ENCODE measurements at regions not wholly inside any gene's neighbourhood (a gene's known extent, or its start where the extent isn't known, plus 50 kb on each side); places are given as distances from the start of the nearest gene placed in this dataset.

DNA sequence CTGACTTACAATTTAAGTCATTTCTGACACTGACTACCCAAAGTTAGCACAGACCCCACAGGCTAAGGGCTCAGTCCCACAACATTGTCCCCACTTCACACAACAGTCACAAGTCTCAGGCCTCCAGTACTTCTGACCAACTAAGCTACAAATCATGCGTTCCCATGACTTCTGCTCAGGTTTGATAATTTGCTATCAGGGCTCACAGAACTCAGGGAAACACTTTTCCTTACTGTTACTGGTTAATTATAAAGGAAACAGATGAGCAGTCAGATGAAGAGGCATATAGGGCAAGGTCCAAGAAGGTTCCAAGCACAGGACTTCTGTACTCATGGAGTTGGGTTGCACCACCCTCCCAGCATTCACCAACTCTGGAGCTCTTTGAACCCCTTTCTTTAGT, 151.2 kb upstream of the TNR start:
- Mint-ChIP-seq H3K4me1 (no peaks in the 10 kb centered on the region), H3K36me3 (peaks cover 10% of the 10 kb centered on the region), H3K9me3 (peaks cover 4% of the 10 kb centered on the region), H3K4me3 (no peak overlapping the region), H3K27me3 (ENCODE audit: low read depth) (no peaks in the 10 kb centered on the region), H3K27ac (no peak overlapping the region)
- TF ChIP-seq, protein P1, sequence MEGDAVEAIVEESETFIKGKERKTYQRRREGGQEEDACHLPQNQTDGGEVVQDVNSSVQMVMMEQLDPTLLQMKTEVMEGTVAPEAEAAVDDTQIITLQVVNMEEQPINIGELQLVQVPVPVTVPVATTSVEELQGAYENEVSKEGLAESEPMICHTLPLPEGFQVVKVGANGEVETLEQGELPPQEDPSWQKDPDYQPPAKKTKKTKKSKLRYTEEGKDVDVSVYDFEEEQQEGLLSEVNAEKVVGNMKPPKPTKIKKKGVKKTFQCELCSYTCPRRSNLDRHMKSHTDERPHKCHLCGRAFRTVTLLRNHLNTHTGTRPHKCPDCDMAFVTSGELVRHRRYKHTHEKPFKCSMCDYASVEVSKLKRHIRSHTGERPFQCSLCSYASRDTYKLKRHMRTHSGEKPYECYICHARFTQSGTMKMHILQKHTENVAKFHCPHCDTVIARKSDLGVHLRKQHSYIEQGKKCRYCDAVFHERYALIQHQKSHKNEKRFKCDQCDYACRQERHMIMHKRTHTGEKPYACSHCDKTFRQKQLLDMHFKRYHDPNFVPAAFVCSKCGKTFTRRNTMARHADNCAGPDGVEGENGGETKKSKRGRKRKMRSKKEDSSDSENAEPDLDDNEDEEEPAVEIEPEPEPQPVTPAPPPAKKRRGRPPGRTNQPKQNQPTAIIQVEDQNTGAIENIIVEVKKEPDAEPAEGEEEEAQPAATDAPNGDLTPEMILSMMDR (IDR thresholded peaks at IDR 0.05; ENCODE audit: unreplicated experiment): no peak
- DNase-seq (ENCODE audit: low spot score in 2 of 2, unreplicated experiment in 2 of 2): no peak

DNA sequence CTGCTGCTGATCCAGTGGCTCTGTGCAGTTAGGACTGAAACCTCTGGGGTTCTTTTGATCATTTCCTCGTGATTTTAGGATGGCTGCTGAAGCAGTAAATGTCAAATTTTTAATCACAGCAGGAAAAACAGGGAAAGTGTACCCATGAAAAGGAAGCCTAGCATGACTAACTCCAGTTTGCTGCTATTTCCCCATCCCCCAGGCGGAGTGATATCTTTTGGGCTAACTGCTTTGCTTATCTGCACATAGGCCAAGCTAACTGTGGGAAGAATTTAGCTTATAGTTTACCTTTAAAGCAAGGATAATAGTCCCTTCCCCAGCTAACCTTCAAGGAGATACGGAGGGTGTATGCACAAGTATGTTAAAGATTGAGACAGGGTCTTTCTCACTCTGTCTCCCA, 149.8 kb upstream of the TNR start:
- peaks cover 7% of the 10 kb centered on the region for H3K27me3 Mint-ChIP-seq (ENCODE audit: low read depth)
- TF ChIP-seq, protein P1 (IDR thresholded peaks at IDR 0.05; ENCODE audit: unreplicated experiment): no peak
- H3K4me1 Mint-ChIP-seq: no peaks in the 10 kb centered on the region
- peaks cover 9% of the 10 kb centered on the region for H3K36me3 Mint-ChIP-seq
- H3K27ac Mint-ChIP-seq: no peak overlapping the region
- H3K4me3 Mint-ChIP-seq: no peak overlapping the region
- peaks cover 4% of the 10 kb centered on the region for H3K9me3 Mint-ChIP-seq
- no peak for DNase-seq (ENCODE audit: low spot score in 2 of 2, unreplicated experiment in 2 of 2)

DNA sequence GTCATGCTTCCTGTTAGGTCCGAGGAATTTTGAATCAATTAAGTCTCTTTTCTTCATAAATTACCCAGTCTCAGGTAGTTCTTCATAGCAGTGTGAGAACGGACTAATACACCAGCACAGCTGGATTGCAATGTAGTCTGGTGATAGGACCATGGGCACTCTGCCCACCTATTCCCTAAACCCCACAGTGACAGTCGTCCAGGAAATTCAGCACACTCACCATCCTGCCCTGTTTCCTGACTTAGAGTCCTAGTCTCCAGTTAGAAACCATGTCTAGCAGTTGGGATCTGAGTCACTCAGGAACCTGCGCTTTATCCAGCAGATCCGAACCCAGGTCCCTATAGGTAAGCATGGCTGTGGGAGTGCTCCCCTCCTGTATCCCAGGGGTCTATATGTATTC, 149.3 kb upstream of the TNR start:
- H3K36me3 Mint-ChIP-seq: peaks cover 4% of the 10 kb centered on the region
- H3K27me3 Mint-ChIP-seq (ENCODE audit: low read depth): peaks cover 12% of the 10 kb centered on the region
- no peak for DNase-seq (ENCODE audit: low spot score in 2 of 2, unreplicated experiment in 2 of 2)
- H3K4me1 Mint-ChIP-seq: no peaks in the 10 kb centered on the region
- H3K4me3 Mint-ChIP-seq: no peak overlapping the region
- H3K27ac Mint-ChIP-seq: no peak overlapping the region
- TF ChIP-seq, protein P1 (IDR thresholded peaks at IDR 0.05; ENCODE audit: unreplicated experiment): no peak
- peaks cover 4% of the 10 kb centered on the region for H3K9me3 Mint-ChIP-seq

DNA sequence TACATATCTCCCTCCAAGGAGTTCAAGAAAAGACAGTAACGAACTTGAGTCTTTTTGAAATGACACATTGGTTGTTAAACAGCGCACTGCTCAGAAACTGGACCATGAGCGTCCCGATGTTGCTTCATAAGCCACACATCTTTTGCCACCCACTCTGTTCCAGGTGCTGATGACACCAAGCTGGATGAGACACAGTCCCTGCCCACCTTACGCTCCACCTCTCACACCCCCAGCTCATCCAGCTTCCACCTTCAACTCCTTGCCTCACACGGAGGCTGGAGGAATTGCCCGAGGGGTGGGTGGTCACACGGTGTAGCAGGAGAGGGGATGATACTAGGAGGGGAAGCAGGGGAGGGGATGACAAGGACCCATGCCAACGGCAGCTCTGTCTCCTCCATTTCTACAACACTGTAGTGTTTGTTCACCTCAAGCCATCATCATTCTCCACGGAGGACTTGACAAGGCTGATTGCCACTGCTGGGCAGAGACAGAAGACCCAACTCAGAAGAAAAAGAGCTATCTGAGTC, 148.5 kb upstream of the TNR start:
- no peak for DNase-seq (ENCODE audit: low spot score in 2 of 2, unreplicated experiment in 2 of 2)
- no peak overlapping the region for H3K27ac Mint-ChIP-seq
- TF ChIP-seq, protein P1 (IDR thresholded peaks at IDR 0.05; ENCODE audit: unreplicated experiment): no peak
- H3K4me1 Mint-ChIP-seq: no peaks in the 10 kb centered on the region
- H3K9me3 Mint-ChIP-seq: peaks cover 4% of the 10 kb centered on the region
- H3K27me3 Mint-ChIP-seq (ENCODE audit: low read depth): peaks cover 15% of the 10 kb centered on the region
- H3K4me3 Mint-ChIP-seq: no peak overlapping the region
- H3K36me3 Mint-ChIP-seq: peaks cover 4% of the 10 kb centered on the region

DNA sequence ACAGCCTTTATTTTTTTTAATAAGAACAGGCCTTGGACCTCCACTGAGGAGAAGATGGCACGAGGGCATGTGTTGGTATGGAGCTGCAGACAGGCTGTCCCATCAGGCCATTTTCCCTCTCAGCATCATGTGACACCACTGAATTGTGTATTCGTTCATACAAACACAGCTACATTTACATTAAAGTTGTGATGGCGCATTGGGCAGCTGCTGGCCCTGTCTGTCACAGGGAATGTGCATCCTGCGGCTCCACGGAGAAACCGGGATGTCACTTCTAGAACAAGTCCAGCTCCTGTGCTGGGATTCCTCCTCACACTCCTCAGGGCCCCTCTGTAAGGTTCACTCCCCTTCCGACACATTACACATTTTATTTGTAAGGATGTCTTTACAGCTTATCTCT, 147.6 kb upstream of the TNR start:
- H3K4me1 Mint-ChIP-seq: no peaks in the 10 kb centered on the region
- DNase-seq (ENCODE audit: low spot score in 2 of 2, unreplicated experiment in 2 of 2): no peak
- TF ChIP-seq, protein P1 (IDR thresholded peaks at IDR 0.05; ENCODE audit: unreplicated experiment): no peak
- peaks cover 4% of the 10 kb centered on the region for H3K9me3 Mint-ChIP-seq
- H3K4me3 Mint-ChIP-seq: no peak overlapping the region
- no peak overlapping the region for H3K27ac Mint-ChIP-seq
- peaks cover 15% of the 10 kb centered on the region for H3K27me3 Mint-ChIP-seq (ENCODE audit: low read depth)
- H3K36me3 Mint-ChIP-seq: peaks cover 4% of the 10 kb centered on the region

DNA sequence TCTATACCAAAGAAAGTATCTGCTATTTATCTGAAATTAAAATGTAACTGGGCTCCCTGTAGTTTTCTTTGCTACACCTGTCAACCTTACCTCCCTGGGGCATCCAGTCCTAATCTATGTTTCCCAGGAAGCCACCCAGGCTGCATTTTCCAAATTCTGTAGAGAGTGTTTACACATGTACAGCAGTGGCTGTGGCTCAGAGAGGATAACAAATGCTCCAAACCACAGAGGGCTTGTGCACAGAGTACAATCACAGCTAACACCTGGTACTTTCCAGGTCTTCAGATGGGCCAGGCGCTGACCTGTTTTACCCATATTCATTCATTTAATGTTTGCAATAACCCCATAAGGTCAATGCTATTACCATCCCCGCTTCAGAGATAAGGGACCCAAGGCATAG, 146.5 kb upstream of the TNR start:
- DNase-seq (ENCODE audit: low spot score in 2 of 2, unreplicated experiment in 2 of 2): no peak
- peaks cover 15% of the 10 kb centered on the region for H3K27me3 Mint-ChIP-seq (ENCODE audit: low read depth)
- TF ChIP-seq, protein P1 (IDR thresholded peaks at IDR 0.05; ENCODE audit: unreplicated experiment): no peak
- no peaks in the 10 kb centered on the region for H3K36me3 Mint-ChIP-seq
- H3K9me3 Mint-ChIP-seq: no peaks in the 10 kb centered on the region
- H3K27ac Mint-ChIP-seq: no peak overlapping the region
- no peak overlapping the region for H3K4me3 Mint-ChIP-seq
- H3K4me1 Mint-ChIP-seq: peaks cover 6% of the 10 kb centered on the region

Data from mesothelial cell of epicardium (in vitro differentiated cells).